CD4-positive, alpha-beta T cell treated with Interleukin-15 for 4 hours (primary cell): ENCODE measurements at regions not wholly inside any gene's neighbourhood (a gene's known extent, or its start where the extent isn't known, plus 50 kb on each side); places are given as distances from the start of the nearest gene placed in this dataset.

Experiments
- DNase-seq: peaks from one replicate; pipeline ENCODE4 v3.0.0-alpha.2; 2020; ENCODE audit warnings: low spot score

- DNase-seq = no peak
Measured at GRCh38 chr20:2236256-2236655, 59.5 kb upstream of the TGM3 start.

- no peak for DNase-seq
Measured at GRCh38 chr20:2237059-2237458, 58.7 kb upstream of the TGM3 start.

- no peak for DNase-seq
Measured at GRCh38 chr20:2238601-2239000, 57.2 kb upstream of the TGM3 start.

GRCh38 chr20:2240835-2241234 is 55.0 kb upstream of the TGM3 start:
- no peak for DNase-seq

GRCh38 chr20:2242678-2243077 is 53.1 kb upstream of the TGM3 start:
- DNase-seq = no peak

- DNase-seq = no peak
Measured at GRCh38 chr20:2244523-2244922, 51.3 kb upstream of the TGM3 start.

- DNase-seq = no peak
Measured at GRCh38 chr20:2244993-2245392, 50.8 kb upstream of the TGM3 start.

GRCh38 chr20:2245637-2246036 is 50.2 kb upstream of the TGM3 start:
- no peak for DNase-seq
